ENCODE measurements at regions not wholly inside any gene's neighbourhood (a gene's known extent, or its start where the extent isn't known, plus 50 kb on each side); places are given as distances from the start of the nearest gene placed in this dataset.

- H2AFZ ChIP-seq (ENCODE audit: insufficient read depth, low read depth, low read length, poor library complexity, severe bottlenecking): no peak overlapping the region
- ChIA-PET POLR2A (no interaction called here), CTCF (no interaction called here)
- DNase-seq (no peak), ATAC-seq (ENCODE audit: low read depth) (no peak)
- no peaks in the 10 kb centered on the region for H3K27me3 ChIP-seq (replicated peaks in 1 of 4; ENCODE audit: control extremely low read depth in 1 of 4, control insufficient read depth in 3 of 4, insufficient read depth in 4 of 4, low read length in 3 of 4)
- no peak overlapping the region for H3K27ac ChIP-seq (ENCODE audit: low read length in 2 of 2)
- H4K20me1 ChIP-seq (ENCODE audit: control insufficient read depth, insufficient read depth, low read length, poor library complexity, severe bottlenecking): no peaks in the 10 kb centered on the region
- H3K79me2 ChIP-seq (ENCODE audit: control insufficient read depth, insufficient read depth, low read length): no peaks in the 10 kb centered on the region
- Mint-ChIP-seq H3K27me3 (peaks cover 5% of the 10 kb centered on the region), H3K27ac (no peak overlapping the region), H3K4me3 (no peak overlapping the region), H3K4me1 (peaks cover 28% of the 10 kb centered on the region), H3K9me3 (ENCODE audit: insufficient read depth) (no peaks in the 10 kb centered on the region)
- WGBS (ENCODE audit: insufficient coverage): 40% methylated on average over 1 of the region's 1 CpG
- peaks cover 20 to 29% of the 10 kb centered on the region in 2 donors for H3K4me1 ChIP-seq (ENCODE audit: control insufficient read depth in 2 of 2, insufficient read depth in 2 of 2, low read length in 2 of 2)
- no peaks in the 10 kb centered on the region for H3K9me3 ChIP-seq (ENCODE audit: control extremely low read depth in 1 of 3, control insufficient read depth in 2 of 3, insufficient read depth in 1 of 3, low read length in 2 of 3)
- no peaks in the 10 kb centered on the region for H3K36me3 ChIP-seq (replicated peaks in 1 of 2; ENCODE audit: control extremely low read depth in 1 of 2, control insufficient read depth in 1 of 2, extremely low read depth in 1 of 2, insufficient read depth in 2 of 2, low read length in 1 of 2)
- TF ChIP-seq EZH2 (IDR thresholded peaks at IDR 0.05; ENCODE audit: borderline replicate concordance, insufficient read depth, low read depth, low read length, poor library complexity, severe bottlenecking): no peak
- no peak for TF ChIP-seq CTCF (IDR thresholded peaks at IDR 0.05)
- H3K9ac ChIP-seq (ENCODE audit: low read length): no peak overlapping the region
- no peak overlapping the region for H3K4me2 ChIP-seq (replicated peaks; ENCODE audit: low read depth, low read length, poor library complexity, severe bottlenecking)
- no peak overlapping the region for H3K4me3 ChIP-seq (ENCODE audit: control extremely low read depth in 1 of 5, extremely low read depth in 1 of 5, insufficient read depth in 1 of 5, low read depth in 2 of 5, low read length in 4 of 5)
- intact Hi-C loops (cut with micrococcal nuclease): loop anchor here (10.0 kb wide), 1 partner anchor 786 kb away; no protein-coding TSS in a partner anchor
These were observed 294.8 kb upstream of the MGAT5 start for GRCh38 chr2:133959066-133959465.

GRCh38 chr2:133966720-133967304, 287.1 kb upstream of the MGAT5 start:
- peaks cover 12% of the 10 kb centered on the region in 2 donors for H3K4me1 ChIP-seq (ENCODE audit: control insufficient read depth in 2 of 2, insufficient read depth in 2 of 2, low read length in 2 of 2)
- intact Hi-C loops (cut with micrococcal nuclease): no loop called here
- H3K27me3 ChIP-seq (replicated peaks in 1 of 4; ENCODE audit: control extremely low read depth in 1 of 4, control insufficient read depth in 3 of 4, insufficient read depth in 4 of 4, low read length in 3 of 4): no peaks in the 10 kb centered on the region
- H3K36me3 ChIP-seq (replicated peaks in 1 of 2; ENCODE audit: control extremely low read depth in 1 of 2, control insufficient read depth in 1 of 2, extremely low read depth in 1 of 2, insufficient read depth in 2 of 2, low read length in 1 of 2): no peaks in the 10 kb centered on the region
- no peaks in the 10 kb centered on the region for H4K20me1 ChIP-seq (ENCODE audit: control insufficient read depth, insufficient read depth, low read length, poor library complexity, severe bottlenecking)
- H3K4me1 Mint-ChIP-seq: peaks cover 15% of the 10 kb centered on the region
- no peak overlapping the region for H3K4me2 ChIP-seq (replicated peaks; ENCODE audit: low read depth, low read length, poor library complexity, severe bottlenecking)
- 80% methylated on average over 4 of the region's 4 CpGs for WGBS (ENCODE audit: insufficient coverage)
- no peak overlapping the region for H3K9ac ChIP-seq (ENCODE audit: low read length)
- ATAC-seq (ENCODE audit: low read depth): no peak
- DNase-seq: no peak
- H3K27me3 Mint-ChIP-seq: peaks cover 8% of the 10 kb centered on the region
- no peak overlapping the region for H3K27ac Mint-ChIP-seq
- no peak overlapping the region for H3K27ac ChIP-seq (ENCODE audit: low read length in 2 of 2)
- no peaks in the 10 kb centered on the region for H3K9me3 Mint-ChIP-seq (ENCODE audit: insufficient read depth)
- H3K4me3 Mint-ChIP-seq: no peak overlapping the region
- no peaks in the 10 kb centered on the region for H3K9me3 ChIP-seq (ENCODE audit: control extremely low read depth in 1 of 3, control insufficient read depth in 2 of 3, insufficient read depth in 1 of 3, low read length in 2 of 3)
- ChIA-PET POLR2A (no interaction called here), CTCF (no interaction called here)
- TF ChIP-seq CTCF (IDR thresholded peaks at IDR 0.05): no peak
- no peak for TF ChIP-seq EZH2 (IDR thresholded peaks at IDR 0.05; ENCODE audit: borderline replicate concordance, insufficient read depth, low read depth, low read length, poor library complexity, severe bottlenecking)
- no peak overlapping the region for H3K4me3 ChIP-seq (ENCODE audit: control extremely low read depth in 1 of 5, extremely low read depth in 1 of 5, insufficient read depth in 1 of 5, low read depth in 2 of 5, low read length in 4 of 5)
- H3K79me2 ChIP-seq (ENCODE audit: control insufficient read depth, insufficient read depth, low read length): no peaks in the 10 kb centered on the region
- H2AFZ ChIP-seq (ENCODE audit: insufficient read depth, low read depth, low read length, poor library complexity, severe bottlenecking): no peak overlapping the region
